ENCODE measurements at regions not wholly inside any gene's neighbourhood (a gene's known extent, or its start where the extent isn't known, plus 50 kb on each side); places are given as distances from the start of the nearest gene placed in this dataset.

DNA sequence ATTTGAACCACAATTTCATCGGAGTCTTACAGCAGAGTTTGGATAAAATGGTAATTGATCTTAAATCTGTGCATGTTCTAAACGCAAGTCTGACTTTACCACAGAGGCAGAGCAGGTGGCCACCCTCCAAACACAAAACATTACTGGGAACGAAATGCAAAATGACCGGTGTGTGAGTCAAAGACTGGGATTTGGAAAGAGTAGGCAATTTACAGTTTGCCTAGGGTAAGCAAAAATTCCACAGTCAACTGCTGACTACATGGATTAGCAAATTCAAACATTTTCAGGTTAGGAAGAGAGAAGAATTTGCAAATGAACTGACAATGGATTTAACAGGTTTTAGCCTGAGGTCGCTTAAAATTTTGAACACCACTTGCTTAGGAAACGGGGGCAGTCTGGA is 444.4 kb downstream of the HDGFL1 start:
- TF ChIP-seq, protein P1, sequence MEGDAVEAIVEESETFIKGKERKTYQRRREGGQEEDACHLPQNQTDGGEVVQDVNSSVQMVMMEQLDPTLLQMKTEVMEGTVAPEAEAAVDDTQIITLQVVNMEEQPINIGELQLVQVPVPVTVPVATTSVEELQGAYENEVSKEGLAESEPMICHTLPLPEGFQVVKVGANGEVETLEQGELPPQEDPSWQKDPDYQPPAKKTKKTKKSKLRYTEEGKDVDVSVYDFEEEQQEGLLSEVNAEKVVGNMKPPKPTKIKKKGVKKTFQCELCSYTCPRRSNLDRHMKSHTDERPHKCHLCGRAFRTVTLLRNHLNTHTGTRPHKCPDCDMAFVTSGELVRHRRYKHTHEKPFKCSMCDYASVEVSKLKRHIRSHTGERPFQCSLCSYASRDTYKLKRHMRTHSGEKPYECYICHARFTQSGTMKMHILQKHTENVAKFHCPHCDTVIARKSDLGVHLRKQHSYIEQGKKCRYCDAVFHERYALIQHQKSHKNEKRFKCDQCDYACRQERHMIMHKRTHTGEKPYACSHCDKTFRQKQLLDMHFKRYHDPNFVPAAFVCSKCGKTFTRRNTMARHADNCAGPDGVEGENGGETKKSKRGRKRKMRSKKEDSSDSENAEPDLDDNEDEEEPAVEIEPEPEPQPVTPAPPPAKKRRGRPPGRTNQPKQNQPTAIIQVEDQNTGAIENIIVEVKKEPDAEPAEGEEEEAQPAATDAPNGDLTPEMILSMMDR (IDR thresholded peaks at IDR 0.05; ENCODE audit: low read length) = no peak
- no peak for TF ChIP-seq EZH2 (IDR thresholded peaks at IDR 0.05; ENCODE audit: borderline replicate concordance, low read length)

All from OCI-LY1 (cell line).